ENCODE measurements at regions not wholly inside any gene's neighbourhood (a gene's known extent, or its start where the extent isn't known, plus 50 kb on each side); places are given as distances from the start of the nearest gene placed in this dataset.

GRCh38 chr2:215577356-215577755 is 141.5 kb upstream of the FN1 start:
- TF ChIP-seq CTCF (IDR thresholded peaks at IDR 0.05), result no peak
- no peak for DNase-seq
- Mint-ChIP-seq H3K27me3 (ENCODE audit: low read depth, poor library complexity) (no peaks in the 10 kb centered on the region), H3K4me3 (no peak overlapping the region), H3K9me3 (no peaks in the 10 kb centered on the region), H3K36me3 (ENCODE audit: low read depth) (no peaks in the 10 kb centered on the region), H3K4me1 (peaks cover 11% of the 10 kb centered on the region), H3K27ac (no peak overlapping the region)

GRCh38 chr2:215576572-215576971 is 140.7 kb upstream of the FN1 start:
- no peaks in the 10 kb centered on the region for H3K27me3 Mint-ChIP-seq (ENCODE audit: low read depth, poor library complexity)
- TF ChIP-seq CTCF (IDR thresholded peaks at IDR 0.05), result no peak
- H3K4me1 Mint-ChIP-seq, result peaks cover 11% of the 10 kb centered on the region
- no peak overlapping the region for H3K4me3 Mint-ChIP-seq
- no peak overlapping the region for H3K27ac Mint-ChIP-seq
- DNase-seq, result no peak
- no peaks in the 10 kb centered on the region for H3K9me3 Mint-ChIP-seq
- H3K36me3 Mint-ChIP-seq (ENCODE audit: low read depth), result no peaks in the 10 kb centered on the region

- TF ChIP-seq CTCF (IDR thresholded peaks at IDR 0.05), result no peak
- no peak for DNase-seq
- Mint-ChIP-seq H3K27me3 (ENCODE audit: low read depth, poor library complexity) (no peaks in the 10 kb centered on the region), H3K9me3 (no peaks in the 10 kb centered on the region), H3K4me3 (no peak overlapping the region), H3K4me1 (no peaks in the 10 kb centered on the region), H3K27ac (no peak overlapping the region), H3K36me3 (ENCODE audit: low read depth) (no peaks in the 10 kb centered on the region)
Observed at GRCh38 chr2:215573496-215573895, 137.6 kb upstream of the FN1 start.

GRCh38 chr2:215572341-215572848 is 136.5 kb upstream of the FN1 start:
- H3K4me1 Mint-ChIP-seq, result no peaks in the 10 kb centered on the region
- no peak overlapping the region for H3K4me3 Mint-ChIP-seq
- H3K27me3 Mint-ChIP-seq (ENCODE audit: low read depth, poor library complexity), result no peaks in the 10 kb centered on the region
- no peak for TF ChIP-seq CTCF (IDR thresholded peaks at IDR 0.05)
- H3K36me3 Mint-ChIP-seq (ENCODE audit: low read depth), result no peaks in the 10 kb centered on the region
- H3K27ac Mint-ChIP-seq, result no peak overlapping the region
- DNase-seq, result no peak
- no peaks in the 10 kb centered on the region for H3K9me3 Mint-ChIP-seq

- no peak for DNase-seq
- no peaks in the 10 kb centered on the region for H3K4me1 Mint-ChIP-seq
- no peak for TF ChIP-seq CTCF (IDR thresholded peaks at IDR 0.05)
- H3K27me3 Mint-ChIP-seq (ENCODE audit: low read depth, poor library complexity), result no peaks in the 10 kb centered on the region
- no peak overlapping the region for H3K27ac Mint-ChIP-seq
- no peak overlapping the region for H3K4me3 Mint-ChIP-seq
- no peaks in the 10 kb centered on the region for H3K9me3 Mint-ChIP-seq
- H3K36me3 Mint-ChIP-seq (ENCODE audit: low read depth), result no peaks in the 10 kb centered on the region
Observed at GRCh38 chr2:215571689-215572088, 135.8 kb upstream of the FN1 start.

- peaks cover 3% of the 10 kb centered on the region for H3K9me3 Mint-ChIP-seq
- H3K36me3 Mint-ChIP-seq (ENCODE audit: low read depth), result no peaks in the 10 kb centered on the region
- H3K4me3 Mint-ChIP-seq, result no peak overlapping the region
- no peak overlapping the region for H3K27ac Mint-ChIP-seq
- peaks cover 4% of the 10 kb centered on the region for H3K4me1 Mint-ChIP-seq
- peaks cover 3% of the 10 kb centered on the region for H3K27me3 Mint-ChIP-seq (ENCODE audit: low read depth, poor library complexity)
- DNase-seq, result no peak
- no peak for TF ChIP-seq CTCF (IDR thresholded peaks at IDR 0.05)
Observed at GRCh38 chr2:215567504-215567903, 131.6 kb upstream of the FN1 start.

All from nephron progenitor cell (in vitro differentiated cells).